ENCODE measurements at regions not wholly inside any gene's neighbourhood (a gene's known extent, or its start where the extent isn't known, plus 50 kb on each side); places are given as distances from the start of the nearest gene placed in this dataset.

DNA sequence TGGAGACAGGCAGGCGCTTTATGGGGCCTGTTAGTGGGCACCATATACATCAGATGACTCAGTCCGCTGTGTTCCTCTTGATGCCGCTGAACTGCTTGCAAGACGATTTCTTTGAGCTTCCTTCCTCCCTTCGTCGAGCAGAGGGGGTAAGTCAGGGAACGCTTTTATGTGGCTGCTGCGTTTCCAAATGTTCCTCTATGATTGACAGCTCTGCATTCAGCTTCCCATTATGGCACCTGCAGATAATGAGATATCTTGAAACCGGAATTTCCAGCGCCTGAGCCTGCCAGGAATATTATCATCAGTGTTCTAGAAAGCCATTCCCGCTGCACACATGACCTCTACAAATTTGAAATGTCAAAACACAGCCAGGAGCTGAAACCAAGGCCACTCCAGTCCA lies 257.0 kb downstream of the TSHZ3 start:
- TF ChIP-seq POLR2A (IDR thresholded peaks at IDR 0.05): no peak
- TF ChIP-seq CTCF (IDR thresholded peaks at IDR 0.05): no peak
- TF ChIP-seq POLR2AphosphoS5 (IDR thresholded peaks at IDR 0.05): no peak
- intact Hi-C loops (cut with DNase I): no loop called here
- no peak for DNase-seq (ENCODE audit: low spot score)
- WGBS: 61% methylated on average over 11 of the region's 11 CpGs
- no peak overlapping the region for H3K4me3 ChIP-seq
- H3K36me3 ChIP-seq: no peaks in the 10 kb centered on the region
- no peaks in the 10 kb centered on the region for H3K27me3 ChIP-seq (replicated peaks; ENCODE audit: insufficient read depth)
- H3K27ac ChIP-seq: no peak overlapping the region
- H3K9me3 ChIP-seq: no peaks in the 10 kb centered on the region
- H3K4me1 ChIP-seq (replicated peaks): no peaks in the 10 kb centered on the region

GRCh38 chr19:31089681-31090080 lies 259.6 kb downstream of the TSHZ3 start:
- WGBS: 89% methylated on average over 5 of the region's 5 CpGs
- no peak for TF ChIP-seq POLR2A (IDR thresholded peaks at IDR 0.05)
- TF ChIP-seq CTCF (IDR thresholded peaks at IDR 0.05): no peak
- TF ChIP-seq POLR2AphosphoS5 (IDR thresholded peaks at IDR 0.05): no peak

GRCh38 chr19:31085125-31085524 lies 264.1 kb downstream of the TSHZ3 start:
- Histone ChIP-seq H3K27me3 (replicated peaks; ENCODE audit: insufficient read depth) (no peaks in the 10 kb centered on the region), H3K4me1 (replicated peaks) (no peaks in the 10 kb centered on the region), H3K36me3 (no peaks in the 10 kb centered on the region), H3K9me3 (no peaks in the 10 kb centered on the region), H3K4me3 (no peak overlapping the region), H3K27ac (no peak overlapping the region)
- no peak for DNase-seq (ENCODE audit: low spot score)
- intact Hi-C loops (cut with DNase I): no loop called here
- TF ChIP-seq CTCF (IDR thresholded peaks at IDR 0.05): no peak
- no peak for TF ChIP-seq POLR2A (IDR thresholded peaks at IDR 0.05)
- TF ChIP-seq POLR2AphosphoS5 (IDR thresholded peaks at IDR 0.05): no peak
- WGBS: 89% methylated on average over 4 of the region's 4 CpGs

More at GRCh38 chr19:31089681-31090080, 259.6 kb downstream of the TSHZ3 start:
- DNase-seq (ENCODE audit: low spot score): no peak
- H3K27me3 ChIP-seq (replicated peaks; ENCODE audit: insufficient read depth): no peaks in the 10 kb centered on the region
- no peaks in the 10 kb centered on the region for H3K36me3 ChIP-seq
- no peak overlapping the region for H3K4me3 ChIP-seq
- no peaks in the 10 kb centered on the region for H3K9me3 ChIP-seq
- no peak overlapping the region for H3K27ac ChIP-seq
- H3K4me1 ChIP-seq (replicated peaks): no peaks in the 10 kb centered on the region
- intact Hi-C loops (cut with DNase I): no loop called here

DNA sequence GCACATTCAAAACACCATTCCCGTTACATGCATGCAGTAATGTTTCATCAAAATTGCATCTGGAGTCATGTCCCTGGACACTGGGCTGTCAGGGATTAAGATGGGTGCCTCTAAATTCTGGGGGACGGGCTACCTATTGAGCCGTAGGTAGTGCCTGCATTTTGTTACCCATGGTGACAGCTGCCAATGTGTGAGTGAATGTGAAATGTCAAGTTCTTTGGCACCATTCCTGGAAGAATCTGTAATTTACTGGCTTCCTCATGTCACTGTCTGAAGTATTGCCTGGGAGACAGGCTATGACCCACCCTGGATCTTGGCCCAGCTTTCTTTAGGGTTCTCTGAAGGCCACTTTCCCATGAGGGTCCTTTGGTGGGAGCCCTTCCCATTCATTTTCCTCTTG lies 266.1 kb downstream of the TSHZ3 start:
- Histone ChIP-seq H3K9me3 (no peaks in the 10 kb centered on the region), H3K27me3 (replicated peaks; ENCODE audit: insufficient read depth) (no peaks in the 10 kb centered on the region), H3K4me3 (no peak overlapping the region), H3K4me1 (replicated peaks) (no peaks in the 10 kb centered on the region), H3K36me3 (no peaks in the 10 kb centered on the region), H3K27ac (no peak overlapping the region)
- 62% methylated on average over 3 of the region's 3 CpGs for WGBS
- no peak for TF ChIP-seq CTCF (IDR thresholded peaks at IDR 0.05)
- no peak for TF ChIP-seq POLR2A (IDR thresholded peaks at IDR 0.05)
- no peak for TF ChIP-seq POLR2AphosphoS5 (IDR thresholded peaks at IDR 0.05)
- DNase-seq (ENCODE audit: low spot score): no peak
- intact Hi-C loops (cut with DNase I): no loop called here

DNA sequence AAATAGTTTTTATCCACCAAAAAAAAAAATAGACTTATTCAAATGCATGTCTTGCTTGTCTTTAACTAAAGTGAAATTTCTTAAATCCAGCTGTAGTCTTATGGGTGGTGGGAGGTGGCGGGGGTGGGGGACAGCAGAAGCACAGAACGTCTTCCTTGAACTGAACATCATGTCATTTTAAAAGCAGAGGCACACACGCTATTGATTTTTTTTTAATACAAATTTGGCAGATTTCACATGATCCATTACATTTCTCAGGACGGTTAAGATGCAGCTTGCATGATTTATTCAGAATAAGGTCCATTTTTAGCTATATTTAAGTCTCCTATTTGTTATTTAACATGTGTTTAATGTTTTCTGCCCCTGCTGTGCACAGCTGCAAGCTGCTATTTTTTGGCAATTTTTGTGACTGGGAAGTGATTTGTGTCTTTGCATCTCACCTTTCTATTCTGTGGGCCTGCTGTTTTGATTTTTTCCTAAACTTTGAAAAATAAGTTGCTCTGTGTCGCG lies 274.0 kb downstream of the TSHZ3 start:
- intact Hi-C loops (cut with DNase I): no loop called here
- Histone ChIP-seq H3K27ac (no peak overlapping the region), H3K9me3 (no peaks in the 10 kb centered on the region), H3K27me3 (replicated peaks; ENCODE audit: insufficient read depth) (no peaks in the 10 kb centered on the region), H3K36me3 (no peaks in the 10 kb centered on the region), H3K4me1 (replicated peaks) (no peaks in the 10 kb centered on the region), H3K4me3 (no peak overlapping the region)
- WGBS: 75% methylated on average over 6 of the region's 6 CpGs
- DNase-seq (ENCODE audit: low spot score): no peak
- TF ChIP-seq POLR2A (IDR thresholded peaks at IDR 0.05): no peak
- no peak for TF ChIP-seq CTCF (IDR thresholded peaks at IDR 0.05)
- TF ChIP-seq POLR2AphosphoS5 (IDR thresholded peaks at IDR 0.05): no peak

Data from prostate gland (tissue), 2 donors.